ENCODE measurements at regions not wholly inside any gene's neighbourhood (a gene's known extent, or its start where the extent isn't known, plus 50 kb on each side); places are given as distances from the start of the nearest gene placed in this dataset.

- TF ChIP-seq CTCF (IDR thresholded peaks at IDR 0.05) = no peak
- no peak for TF ChIP-seq ZFX (IDR thresholded peaks at IDR 0.05; ENCODE audit: borderline replicate concordance)
These were observed 281.2 kb upstream of the MINDY3 start for GRCh38 chr10:16141499-16141898.

All from 22Rv1 (cell line).